AG10803 (cell line): ENCODE measurements at regions not wholly inside any gene's neighbourhood (a gene's known extent, or its start where the extent isn't known, plus 50 kb on each side); places are given as distances from the start of the nearest gene placed in this dataset.
A peak's percentile ranks its signal among the peaks of the same experiment; 100 is the strongest.

Experiments used
- DNase-seq: peaks from one replicate; pipeline ENCODE4 v3.0.0; 2010; ENCODE audit warnings: low read depth
- H3K4me3 ChIP-seq: 2 replicates; pipeline ENCODE4 v1.5.1; 2011; ENCODE audit warnings: mild to moderate bottlenecking, low read length, control low read depth
- TF ChIP-seq, protein P1 (sequence below): conservative IDR thresholded peaks from 2 replicates; pipeline ENCODE4 v1.5.1; 2011; ENCODE audit warnings: mild to moderate bottlenecking, low read length, control low read depth, inconsistent platforms

GRCh38 chr5:44868541-44868940 lies 59.8 kb downstream of the MRPS30 start:
- H3K4me3 ChIP-seq: no peak overlapping the region
- no peak for DNase-seq
- TF ChIP-seq, protein P1, sequence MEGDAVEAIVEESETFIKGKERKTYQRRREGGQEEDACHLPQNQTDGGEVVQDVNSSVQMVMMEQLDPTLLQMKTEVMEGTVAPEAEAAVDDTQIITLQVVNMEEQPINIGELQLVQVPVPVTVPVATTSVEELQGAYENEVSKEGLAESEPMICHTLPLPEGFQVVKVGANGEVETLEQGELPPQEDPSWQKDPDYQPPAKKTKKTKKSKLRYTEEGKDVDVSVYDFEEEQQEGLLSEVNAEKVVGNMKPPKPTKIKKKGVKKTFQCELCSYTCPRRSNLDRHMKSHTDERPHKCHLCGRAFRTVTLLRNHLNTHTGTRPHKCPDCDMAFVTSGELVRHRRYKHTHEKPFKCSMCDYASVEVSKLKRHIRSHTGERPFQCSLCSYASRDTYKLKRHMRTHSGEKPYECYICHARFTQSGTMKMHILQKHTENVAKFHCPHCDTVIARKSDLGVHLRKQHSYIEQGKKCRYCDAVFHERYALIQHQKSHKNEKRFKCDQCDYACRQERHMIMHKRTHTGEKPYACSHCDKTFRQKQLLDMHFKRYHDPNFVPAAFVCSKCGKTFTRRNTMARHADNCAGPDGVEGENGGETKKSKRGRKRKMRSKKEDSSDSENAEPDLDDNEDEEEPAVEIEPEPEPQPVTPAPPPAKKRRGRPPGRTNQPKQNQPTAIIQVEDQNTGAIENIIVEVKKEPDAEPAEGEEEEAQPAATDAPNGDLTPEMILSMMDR: no peak

GRCh38 chr5:44869928-44870327 lies 61.2 kb downstream of the MRPS30 start:
- DNase-seq: no peak
- H3K4me3 ChIP-seq: no peak overlapping the region
- TF ChIP-seq, protein P1: no peak

- H3K4me3 ChIP-seq: no peak overlapping the region
- TF ChIP-seq, protein P1: no peak
- no peak for DNase-seq
Measured at GRCh38 chr5:44870430-44870829, 61.7 kb downstream of the MRPS30 start.

DNA sequence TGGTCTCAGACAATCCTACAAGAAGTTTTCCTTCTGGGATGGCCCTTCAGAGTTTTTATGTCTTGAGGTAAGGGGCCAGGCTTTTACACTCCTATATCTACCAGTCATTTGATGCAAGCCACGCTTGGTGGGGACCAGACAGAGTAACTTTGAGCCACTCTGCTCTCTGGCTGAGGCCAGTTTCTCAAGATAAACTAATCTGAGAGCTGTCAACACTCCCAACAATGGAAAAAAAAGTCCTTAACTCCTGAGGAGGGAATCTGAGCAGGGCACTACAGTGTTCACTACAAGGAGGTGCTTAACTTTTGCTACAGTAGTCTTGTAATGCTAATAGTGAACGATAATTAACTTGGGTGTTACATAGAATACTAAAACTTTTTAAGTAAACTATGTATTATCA lies 62.7 kb downstream of the MRPS30 start:
- H3K4me3 ChIP-seq: no peak overlapping the region
- TF ChIP-seq, protein P1: no peak
- DNase-seq: no peak

DNA sequence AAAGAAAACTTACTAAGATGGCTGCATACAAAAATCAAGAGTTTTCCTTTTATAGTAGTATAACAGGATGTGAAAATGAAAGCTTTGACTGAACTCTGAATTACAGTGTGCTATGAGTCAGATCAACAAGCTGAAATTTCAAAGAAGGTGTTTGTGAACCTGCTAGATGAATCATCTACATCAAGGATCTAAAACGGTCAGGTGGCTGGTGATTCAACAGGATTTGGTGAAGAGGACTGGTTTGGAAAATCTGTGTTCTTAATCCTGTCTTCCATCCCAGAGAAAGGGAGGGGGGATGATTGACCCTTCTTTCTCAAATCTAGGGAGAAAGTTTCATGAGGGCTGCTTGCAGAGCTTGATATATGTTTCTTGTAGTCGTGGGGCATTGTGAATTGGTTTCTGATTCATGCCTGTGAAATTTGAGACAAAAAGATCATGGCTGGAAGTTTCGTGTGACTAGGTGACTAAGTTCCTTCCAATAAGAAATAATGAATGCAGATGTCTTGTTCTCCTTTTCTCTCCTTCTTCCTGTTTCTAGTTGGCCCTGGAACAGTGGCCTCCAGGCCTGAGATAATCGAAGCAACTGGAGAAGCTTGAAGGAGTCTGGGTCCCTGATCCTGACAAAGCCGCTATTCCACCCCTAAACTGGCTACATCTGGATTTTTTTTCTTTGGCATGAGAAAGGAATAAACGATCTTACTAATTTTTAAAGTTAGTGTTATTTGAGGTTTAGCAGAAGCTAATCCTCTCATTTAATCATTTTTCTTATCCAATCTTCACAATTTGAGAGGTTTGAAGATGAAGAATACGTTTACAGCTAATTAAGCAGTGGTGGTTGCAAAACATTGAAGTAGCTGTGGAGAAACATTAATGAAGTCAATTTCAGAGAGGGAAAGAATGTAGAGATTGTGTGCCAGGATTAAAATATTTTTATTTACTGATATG lies 67.2 kb downstream of the MRPS30 start:
- no peak overlapping the region for H3K4me3 ChIP-seq
- TF ChIP-seq, protein P1: no peak
- peak; percentile 13 for DNase-seq

DNA sequence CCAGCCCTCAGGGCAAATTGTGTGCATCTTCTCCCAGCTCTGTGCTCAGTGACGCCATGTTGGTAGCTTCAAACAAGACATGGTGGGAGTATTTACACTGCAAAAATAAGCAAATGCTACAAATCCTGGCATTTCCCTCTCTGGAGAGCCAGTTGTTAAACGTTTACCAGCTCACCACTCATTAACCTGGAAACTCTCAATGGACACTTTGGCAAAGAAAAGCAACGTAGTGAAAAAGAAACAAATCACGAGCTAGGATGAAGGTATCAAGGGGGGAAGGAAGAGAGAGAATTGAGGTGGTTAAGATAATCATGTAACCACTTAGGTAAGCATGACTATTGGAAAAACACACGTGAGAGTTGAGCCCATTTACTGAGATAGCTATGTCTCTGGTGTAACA lies 72.5 kb downstream of the MRPS30 start:
- no peak overlapping the region for H3K4me3 ChIP-seq
- TF ChIP-seq, protein P1: no peak
- DNase-seq: no peak

DNA sequence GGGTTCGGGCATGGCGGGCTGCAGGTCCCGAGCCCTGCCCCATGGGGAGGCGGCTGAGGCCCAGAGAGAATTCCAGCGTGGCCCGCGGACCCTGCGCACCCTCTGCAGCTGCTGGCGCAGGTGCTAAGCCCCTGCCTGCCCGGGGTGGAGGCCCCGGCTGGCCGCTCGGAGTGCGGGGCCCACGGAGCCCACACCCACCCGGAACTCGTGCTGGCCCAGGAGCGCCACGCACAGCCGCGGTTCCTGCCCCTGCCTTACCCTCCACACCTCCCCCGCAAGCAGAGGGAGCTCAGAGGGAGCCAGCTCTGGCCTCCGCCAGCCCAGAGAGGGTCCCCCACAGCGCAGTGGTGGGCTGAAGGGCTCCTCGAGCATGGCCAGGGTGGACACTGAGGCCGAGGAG lies 75.3 kb downstream of the MRPS30 start:
- no peak for DNase-seq
- H3K4me3 ChIP-seq: no peak overlapping the region
- TF ChIP-seq, protein P1: no peak
